ENCODE measurements at regions not wholly inside any gene's neighbourhood (a gene's known extent, or its start where the extent isn't known, plus 50 kb on each side); places are given as distances from the start of the nearest gene placed in this dataset.

DNA sequence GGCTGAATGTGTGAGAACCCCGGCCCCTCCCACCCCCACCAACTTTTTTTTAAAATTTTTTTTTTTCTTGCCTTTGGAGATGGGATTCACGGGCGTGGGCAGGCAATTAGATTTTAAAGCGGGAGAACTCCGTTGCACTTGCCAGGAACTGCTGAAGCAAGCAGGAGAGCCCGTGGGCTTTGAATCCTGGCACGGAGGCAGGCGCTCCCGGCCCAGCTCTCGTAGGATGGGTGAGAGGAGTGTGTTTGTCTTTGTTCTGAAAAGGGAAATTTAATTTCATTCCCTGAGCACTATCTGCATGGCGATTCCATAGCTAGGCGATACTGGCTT lies 54.3 kb upstream of the BOD1 start:
- TF ChIP-seq, protein P1, sequence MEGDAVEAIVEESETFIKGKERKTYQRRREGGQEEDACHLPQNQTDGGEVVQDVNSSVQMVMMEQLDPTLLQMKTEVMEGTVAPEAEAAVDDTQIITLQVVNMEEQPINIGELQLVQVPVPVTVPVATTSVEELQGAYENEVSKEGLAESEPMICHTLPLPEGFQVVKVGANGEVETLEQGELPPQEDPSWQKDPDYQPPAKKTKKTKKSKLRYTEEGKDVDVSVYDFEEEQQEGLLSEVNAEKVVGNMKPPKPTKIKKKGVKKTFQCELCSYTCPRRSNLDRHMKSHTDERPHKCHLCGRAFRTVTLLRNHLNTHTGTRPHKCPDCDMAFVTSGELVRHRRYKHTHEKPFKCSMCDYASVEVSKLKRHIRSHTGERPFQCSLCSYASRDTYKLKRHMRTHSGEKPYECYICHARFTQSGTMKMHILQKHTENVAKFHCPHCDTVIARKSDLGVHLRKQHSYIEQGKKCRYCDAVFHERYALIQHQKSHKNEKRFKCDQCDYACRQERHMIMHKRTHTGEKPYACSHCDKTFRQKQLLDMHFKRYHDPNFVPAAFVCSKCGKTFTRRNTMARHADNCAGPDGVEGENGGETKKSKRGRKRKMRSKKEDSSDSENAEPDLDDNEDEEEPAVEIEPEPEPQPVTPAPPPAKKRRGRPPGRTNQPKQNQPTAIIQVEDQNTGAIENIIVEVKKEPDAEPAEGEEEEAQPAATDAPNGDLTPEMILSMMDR (IDR thresholded peaks at IDR 0.05), result no peak
- TF ChIP-seq POLR2A (IDR thresholded peaks at IDR 0.05), result no peak

Measured in body of pancreas (tissue), 4 donors.